ENCODE measurements at regions not wholly inside any gene's neighbourhood (a gene's known extent, or its start where the extent isn't known, plus 50 kb on each side); places are given as distances from the start of the nearest gene placed in this dataset.

DNA sequence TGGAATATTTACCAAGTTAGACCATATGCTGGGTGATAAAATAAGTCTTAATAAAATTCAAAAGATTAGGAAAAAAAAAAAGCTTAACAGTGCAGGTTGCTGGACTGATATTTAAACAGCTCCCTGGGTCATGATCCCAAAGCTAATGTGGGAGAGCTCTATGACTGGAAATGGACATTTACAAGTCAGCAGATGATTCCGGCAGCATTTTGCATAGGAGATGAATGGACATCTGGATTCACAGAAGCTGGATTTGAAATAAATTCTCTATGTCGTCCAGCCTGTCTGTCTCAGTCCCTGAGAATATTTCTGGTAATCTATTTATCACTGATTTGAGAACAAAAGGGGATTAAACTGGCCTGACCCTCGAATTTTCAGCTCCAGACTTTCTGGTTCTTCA, 52.3 kb upstream of the KLHL25 start:
- DNase-seq (ENCODE audit: low read depth in 2 of 2), result no peak

DNA sequence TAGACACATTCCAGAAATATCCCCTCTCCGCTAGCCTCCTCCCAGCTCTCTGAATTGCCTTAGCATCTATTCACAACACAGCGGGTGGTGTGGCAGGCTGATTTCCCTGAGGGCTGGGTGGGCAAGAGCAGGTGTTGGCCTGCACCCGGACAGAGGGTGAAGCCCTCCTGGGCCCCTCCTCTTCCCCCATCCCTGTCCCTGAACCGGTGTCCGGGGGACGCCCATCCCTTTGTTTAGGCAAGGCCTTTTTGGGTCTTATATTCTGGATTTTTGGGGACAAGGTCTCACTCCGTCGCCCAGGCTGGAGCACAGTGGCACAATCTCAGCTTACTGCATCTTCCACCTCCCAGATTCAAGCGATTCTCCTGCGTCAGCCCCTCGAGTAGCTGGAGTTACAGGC, 55.2 kb upstream of the KLHL25 start:
- DNase-seq (ENCODE audit: low read depth in 2 of 2), result no peak

GRCh38 chr15:85852969-85853368, 58.2 kb upstream of the KLHL25 start:
- no peak for DNase-seq (ENCODE audit: low read depth in 2 of 2)

GRCh38 chr15:85854345-85855097, 59.8 kb upstream of the KLHL25 start:
- peak; percentile 56 to 68 for DNase-seq (ENCODE audit: low read depth in 2 of 2)

DNA sequence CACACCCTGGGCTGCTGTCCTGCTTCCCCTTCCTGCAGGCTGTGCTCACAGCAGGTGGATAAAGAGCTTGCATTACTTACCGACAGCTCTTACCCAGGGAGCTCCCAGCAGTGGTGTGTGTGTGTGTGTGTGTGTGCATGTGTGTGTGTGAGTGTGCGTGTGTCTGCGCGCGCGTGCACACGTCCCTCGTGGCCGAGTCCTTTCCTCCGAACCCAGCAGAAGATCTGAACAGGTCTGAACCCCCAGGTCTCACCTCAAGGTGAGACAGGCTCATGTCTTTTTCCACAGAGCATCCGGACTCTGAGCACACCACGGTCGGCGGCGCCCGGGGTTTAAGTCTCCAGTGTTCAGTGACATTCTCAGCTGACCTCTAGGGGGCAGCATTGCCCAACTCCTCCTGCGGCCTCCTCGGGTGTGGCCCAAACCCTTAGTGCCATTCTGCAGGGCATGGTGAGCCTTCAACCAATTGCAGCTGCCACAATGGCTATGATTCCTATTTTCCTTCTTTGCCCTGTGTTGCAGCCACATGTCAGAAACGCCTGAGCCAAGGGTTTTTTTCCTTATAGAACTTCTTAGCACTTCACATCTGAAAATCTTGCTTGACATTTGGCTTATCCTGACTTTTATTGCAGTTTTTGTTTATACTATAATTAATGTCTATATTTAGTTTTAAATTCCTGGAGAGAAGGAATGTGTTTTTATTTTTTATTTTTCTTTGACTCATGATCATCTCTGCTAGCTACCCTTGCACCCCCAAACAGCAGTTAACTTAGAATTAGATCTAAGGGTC, 64.1 kb upstream of the KLHL25 start:
- DNase-seq (ENCODE audit: low read depth in 2 of 2), result peak; percentile 18 to 60

DNA sequence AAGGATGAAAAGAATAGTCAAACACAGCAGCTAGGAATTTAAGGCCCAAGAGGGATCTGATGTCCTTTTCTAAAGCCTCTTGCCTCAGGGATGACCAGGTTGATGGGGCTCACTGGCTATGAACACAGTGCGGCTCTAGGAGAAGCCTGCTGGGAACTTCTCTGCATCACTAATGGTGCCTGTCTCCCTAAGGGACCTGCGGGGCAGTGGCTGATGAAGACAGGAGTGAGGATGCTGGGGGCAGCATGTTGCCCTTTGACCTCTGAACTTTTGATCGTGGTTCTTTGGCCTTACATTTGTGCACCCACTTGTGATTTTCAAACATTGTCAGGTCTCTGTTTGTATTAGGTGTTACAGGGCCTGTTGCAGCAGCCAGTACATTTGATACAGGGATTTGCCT, 64.9 kb upstream of the KLHL25 start:
- no peak for DNase-seq (ENCODE audit: low read depth in 2 of 2)

- DNase-seq (ENCODE audit: low read depth in 2 of 2), result no peak
Measured at GRCh38 chr15:85860394-85861161, 65.9 kb upstream of the KLHL25 start.

DNA sequence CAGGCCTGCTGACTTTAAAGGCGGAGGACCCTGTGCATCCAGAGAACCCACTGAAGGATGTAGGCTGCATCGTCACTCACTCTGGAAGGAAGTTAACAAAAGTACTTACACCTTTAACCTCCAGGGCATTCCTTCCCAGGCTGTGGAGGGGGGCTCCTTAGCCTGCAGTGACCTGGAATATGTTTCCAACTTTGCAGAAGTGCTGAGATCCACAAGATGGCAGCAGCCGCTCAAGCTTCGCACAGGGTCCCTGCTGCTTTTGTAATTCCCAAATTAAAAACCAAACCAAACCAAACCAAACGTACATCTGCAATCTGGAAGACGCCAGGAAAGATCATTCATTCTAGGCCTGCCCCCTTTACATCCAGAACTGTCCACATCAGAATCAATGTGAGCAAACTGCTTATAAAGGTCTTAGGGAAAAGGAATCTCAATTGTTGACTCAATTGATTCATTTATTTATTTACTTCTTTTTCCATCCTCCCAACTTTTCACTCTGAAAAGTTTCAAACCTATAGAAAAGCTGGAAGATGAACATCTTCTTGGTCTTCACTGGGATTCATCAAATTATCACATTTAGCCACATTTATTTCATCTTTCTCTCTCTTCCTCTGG, 70.5 kb upstream of the KLHL25 start:
- DNase-seq (ENCODE audit: low read depth in 2 of 2), result peak in 1 of 2 donors; percentile 51

- no peak for DNase-seq (ENCODE audit: low read depth in 2 of 2)
Measured at GRCh38 chr15:85867250-85867649, 72.5 kb upstream of the KLHL25 start.

GRCh38 chr15:85869124-85869523, 74.4 kb upstream of the KLHL25 start:
- no peak for DNase-seq (ENCODE audit: low read depth in 2 of 2)

GRCh38 chr15:85870216-85871014, 75.7 kb upstream of the KLHL25 start:
- no peak for DNase-seq (ENCODE audit: low read depth in 2 of 2)

DNA sequence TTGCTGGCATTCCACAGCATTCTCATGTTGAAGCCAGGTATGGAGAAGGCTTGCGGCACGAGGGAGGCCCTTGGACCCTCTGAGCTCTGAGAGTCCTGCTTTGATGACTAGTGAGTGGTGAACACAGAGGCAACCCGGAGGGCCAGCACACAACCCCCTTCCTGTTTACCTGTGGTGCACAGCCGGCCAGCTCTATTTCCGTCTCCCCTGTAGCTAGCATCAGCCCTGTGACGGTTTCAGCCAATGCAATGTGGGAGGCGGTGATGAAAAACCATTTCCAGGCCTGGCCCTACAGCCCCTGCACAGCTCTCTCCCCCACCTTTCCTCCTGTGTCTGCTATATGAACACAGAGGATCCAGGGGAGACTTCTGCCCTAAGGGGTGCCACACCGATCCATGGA, 76.8 kb upstream of the KLHL25 start:
- no peak for DNase-seq (ENCODE audit: low read depth in 2 of 2)

- no peak for DNase-seq (ENCODE audit: low read depth in 2 of 2)
Measured at GRCh38 chr15:85872125-85872524, 77.4 kb upstream of the KLHL25 start.

DNA sequence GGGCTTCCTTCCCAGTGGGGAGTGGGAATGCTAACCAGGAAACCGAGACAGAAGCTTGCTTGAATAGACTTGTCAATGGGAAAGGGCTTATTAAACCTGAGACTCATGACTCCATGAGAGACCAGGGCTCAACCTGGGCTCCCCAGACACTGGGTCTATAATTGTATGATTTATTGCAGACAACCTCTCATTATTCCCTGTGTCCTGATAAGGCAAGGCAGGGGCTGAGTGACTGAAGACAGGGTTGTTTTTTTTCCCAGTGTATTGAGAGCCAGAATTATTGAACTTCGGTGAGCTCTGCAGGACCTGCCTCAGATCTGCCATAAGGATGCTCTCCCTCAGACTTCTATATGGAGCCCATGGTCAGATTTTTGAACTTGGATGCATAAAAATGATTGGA, 79.5 kb upstream of the KLHL25 start:
- DNase-seq (ENCODE audit: low read depth in 2 of 2), result no peak

DNA sequence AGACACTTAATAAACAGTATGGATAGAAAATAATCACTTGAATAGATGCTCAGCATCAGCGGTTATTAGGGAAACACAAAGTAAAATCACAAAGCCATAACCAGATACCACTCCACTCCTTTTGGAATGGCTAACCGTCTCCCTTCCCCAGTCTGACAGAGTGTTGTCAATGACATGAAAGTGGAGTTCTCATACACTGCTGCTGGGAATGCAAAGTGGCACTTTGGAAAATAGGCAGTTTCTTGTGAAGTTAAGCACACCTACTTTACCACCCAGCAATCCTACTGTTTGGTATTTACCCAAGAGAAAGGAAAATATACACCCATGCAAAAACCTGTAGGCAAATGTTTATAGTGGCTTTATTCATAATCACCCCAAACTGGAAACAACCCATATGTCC, 81.0 kb upstream of the KLHL25 start:
- DNase-seq (ENCODE audit: low read depth in 2 of 2), result no peak

- peak in 1 of 2 donors; percentile 16 for DNase-seq (ENCODE audit: low read depth in 2 of 2)
Measured at GRCh38 chr15:85878828-85879225, 84.1 kb upstream of the KLHL25 start.

DNA sequence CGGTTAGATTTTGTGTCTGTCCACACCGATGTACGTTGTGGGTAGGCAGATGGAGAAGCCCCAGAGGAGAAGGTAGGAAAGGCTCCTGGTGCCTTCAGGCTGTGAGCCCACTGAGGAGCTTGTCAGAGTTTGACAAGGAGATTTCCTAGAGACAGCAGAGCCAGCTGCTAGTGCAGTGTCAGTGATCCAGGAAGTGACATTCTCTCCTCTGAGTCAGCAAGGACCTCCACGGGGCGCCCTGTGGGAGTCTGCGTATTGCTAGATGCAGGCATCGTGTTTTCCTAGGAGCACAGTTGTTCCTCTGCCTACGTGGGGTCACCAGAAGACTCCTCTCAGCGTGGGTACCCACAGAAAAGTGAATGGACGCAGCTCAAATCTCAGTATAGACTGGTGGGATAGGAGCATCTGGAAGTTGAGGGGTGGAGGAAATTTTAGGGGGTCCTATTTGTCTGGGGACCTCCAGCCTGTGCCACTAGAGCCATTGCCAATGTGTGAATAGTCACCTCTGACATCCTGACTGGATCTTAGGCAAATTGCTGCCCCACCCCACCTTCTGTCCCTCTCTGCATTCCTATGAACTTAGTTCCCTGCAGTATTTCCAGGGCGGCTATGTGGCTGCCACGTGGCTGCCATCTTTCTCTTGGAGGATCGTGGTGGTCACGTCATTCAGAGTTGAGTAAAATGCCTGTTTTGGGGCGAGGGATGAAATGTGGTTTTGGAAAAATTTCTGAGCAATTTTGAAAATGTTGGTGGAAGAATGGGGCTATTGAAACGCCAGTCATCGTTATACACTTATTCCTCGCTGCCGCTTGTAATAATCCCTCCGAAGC, 84.8 kb upstream of the KLHL25 start:
- peak in 1 of 2 donors; percentile 23 for DNase-seq (ENCODE audit: low read depth in 2 of 2)

DNA sequence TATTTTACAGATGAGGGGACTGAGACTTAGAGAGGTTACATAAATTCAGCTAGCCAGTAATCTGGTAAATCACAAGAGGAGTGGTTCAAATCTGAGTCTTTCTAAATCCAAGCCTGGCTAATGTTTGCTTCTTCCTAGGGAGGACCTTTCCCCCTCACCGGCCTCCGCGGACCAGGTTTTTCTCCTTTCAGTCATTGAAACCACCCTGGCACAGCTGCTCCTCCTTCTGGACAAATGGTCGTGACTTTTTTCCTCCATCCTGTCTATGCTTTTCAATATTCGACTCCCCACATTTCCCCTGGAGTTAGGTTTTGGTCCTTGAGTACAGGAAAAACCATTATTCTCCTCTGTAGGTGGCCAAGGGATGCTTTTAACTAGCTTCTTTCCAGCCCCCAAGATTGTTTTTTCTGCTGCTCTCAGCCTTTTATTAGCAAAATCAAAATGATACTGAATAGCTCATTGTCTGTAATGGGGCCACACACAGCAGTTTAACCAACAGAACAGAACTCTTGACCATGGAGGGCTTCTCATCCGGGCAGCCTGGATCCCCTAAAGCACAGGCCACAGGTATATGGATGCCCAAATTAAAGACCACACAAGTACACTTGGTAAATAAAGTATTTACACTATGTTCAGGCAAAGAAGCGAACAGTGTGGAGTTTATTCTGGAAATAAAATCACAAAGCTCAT, 85.9 kb upstream of the KLHL25 start:
- no peak for DNase-seq (ENCODE audit: low read depth in 2 of 2)

DNA sequence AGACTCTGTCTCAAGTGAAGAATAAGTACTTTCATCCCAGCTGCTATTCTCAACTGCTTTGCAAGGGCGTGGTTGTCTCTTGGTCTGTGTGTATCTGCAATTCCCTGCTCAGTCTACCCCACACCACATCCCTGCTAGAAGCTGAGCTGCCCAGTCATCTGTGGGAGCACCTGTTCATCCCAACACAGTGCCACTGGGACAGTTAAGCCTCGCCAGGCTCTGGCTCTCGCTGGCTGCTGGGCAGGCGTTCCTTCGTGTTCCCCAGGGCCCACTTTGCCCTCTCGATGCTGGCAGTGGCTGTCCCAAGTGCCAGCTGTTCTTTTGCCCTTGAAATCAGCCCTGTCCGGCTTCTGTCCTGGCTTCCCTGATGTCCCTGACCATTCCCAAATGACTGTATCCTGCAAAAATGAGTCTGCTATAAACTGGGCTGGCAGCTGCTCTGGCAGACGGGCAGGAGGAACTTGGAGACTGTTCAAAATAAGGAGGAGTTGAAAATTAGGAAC, 91.6 kb upstream of the KLHL25 start:
- no peak for DNase-seq (ENCODE audit: low read depth in 2 of 2)
